D721Med (cell line): ENCODE measurements at regions not wholly inside any gene's neighbourhood (a gene's known extent, or its start where the extent isn't known, plus 50 kb on each side); places are given as distances from the start of the nearest gene placed in this dataset.

Experiments
- DNase-seq: peaks from one replicate; pipeline ENCODE4 v3.0.0; 2011; ENCODE audit warnings: low spot score; ENCODE audit not compliant: insufficient read length
- FAIRE-seq: peaks from 2 replicates; lab custom pipeline; 2011; peaks lifted over from hg19 to GRCh38; lab: Jason Lieb, UNC
- TF ChIP-seq, protein P1 (sequence below): IDR thresholded peaks from 2 replicates; pipeline ENCODE4 v1.5.1; 2012; ENCODE audit warnings: mild to moderate bottlenecking, control low read depth; ENCODE audit not compliant: insufficient read depth; ENCODE audit errors: missing control alignments

DNA sequence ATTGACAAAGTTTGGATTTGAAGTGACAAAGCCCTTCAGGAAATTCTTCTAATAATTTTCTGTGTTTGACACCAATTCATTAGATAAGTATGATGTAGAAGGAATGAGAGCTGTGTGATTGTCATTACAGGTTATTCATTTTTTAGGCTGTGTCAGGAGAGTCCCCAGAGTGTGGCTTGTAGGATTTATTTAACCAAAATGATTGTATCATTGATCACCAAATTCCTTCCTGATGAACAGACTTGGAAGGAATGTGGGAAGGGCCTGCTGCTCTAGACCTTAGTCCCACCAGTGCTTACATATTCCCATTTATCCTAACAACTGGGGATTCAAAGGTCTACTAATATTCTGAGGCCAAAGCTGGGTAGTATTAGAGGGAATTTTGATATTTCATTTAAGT lies 383.3 kb upstream of the KAZN start:
- FAIRE-seq (no peak), DNase-seq (no peak)
- TF ChIP-seq, protein P1, sequence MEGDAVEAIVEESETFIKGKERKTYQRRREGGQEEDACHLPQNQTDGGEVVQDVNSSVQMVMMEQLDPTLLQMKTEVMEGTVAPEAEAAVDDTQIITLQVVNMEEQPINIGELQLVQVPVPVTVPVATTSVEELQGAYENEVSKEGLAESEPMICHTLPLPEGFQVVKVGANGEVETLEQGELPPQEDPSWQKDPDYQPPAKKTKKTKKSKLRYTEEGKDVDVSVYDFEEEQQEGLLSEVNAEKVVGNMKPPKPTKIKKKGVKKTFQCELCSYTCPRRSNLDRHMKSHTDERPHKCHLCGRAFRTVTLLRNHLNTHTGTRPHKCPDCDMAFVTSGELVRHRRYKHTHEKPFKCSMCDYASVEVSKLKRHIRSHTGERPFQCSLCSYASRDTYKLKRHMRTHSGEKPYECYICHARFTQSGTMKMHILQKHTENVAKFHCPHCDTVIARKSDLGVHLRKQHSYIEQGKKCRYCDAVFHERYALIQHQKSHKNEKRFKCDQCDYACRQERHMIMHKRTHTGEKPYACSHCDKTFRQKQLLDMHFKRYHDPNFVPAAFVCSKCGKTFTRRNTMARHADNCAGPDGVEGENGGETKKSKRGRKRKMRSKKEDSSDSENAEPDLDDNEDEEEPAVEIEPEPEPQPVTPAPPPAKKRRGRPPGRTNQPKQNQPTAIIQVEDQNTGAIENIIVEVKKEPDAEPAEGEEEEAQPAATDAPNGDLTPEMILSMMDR = no peak

DNA sequence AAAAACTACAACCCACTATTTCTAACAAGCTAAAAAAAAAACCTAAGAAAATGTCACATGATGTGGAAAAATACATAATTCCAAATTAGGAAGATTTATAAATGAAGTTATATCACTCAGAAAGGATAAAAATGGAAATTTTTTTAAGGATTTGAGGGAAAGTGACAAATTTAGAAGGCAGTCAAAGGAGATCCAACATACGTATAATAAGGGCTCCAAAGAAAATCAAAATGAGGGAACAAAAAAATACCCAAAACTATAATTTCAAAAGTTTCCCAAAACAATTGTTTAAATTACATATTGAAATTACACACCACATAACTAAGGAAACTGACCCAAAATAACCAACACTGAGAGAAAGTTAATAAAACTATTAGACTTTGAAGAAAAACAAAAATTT lies 381.1 kb upstream of the KAZN start:
- FAIRE-seq (no peak), DNase-seq (no peak)

DNA sequence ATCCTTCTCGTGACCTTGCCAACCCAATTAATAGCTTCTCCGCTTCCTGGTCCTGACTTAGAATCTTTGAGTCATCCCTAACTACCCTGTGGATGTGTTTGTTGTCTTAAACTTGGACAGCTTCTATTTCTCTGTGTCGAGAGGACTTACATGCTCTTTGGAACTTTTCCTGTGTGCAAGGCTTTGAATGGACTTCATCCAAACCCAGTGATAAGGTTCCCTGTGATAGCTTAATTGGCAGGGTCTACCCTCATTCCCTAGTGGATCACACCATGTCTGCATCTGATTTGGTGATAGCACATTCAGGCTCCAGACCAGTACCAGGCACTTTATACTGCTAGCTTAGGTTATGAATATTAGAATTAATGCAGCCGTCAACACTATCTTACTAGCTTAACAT lies 378.2 kb upstream of the KAZN start:
- TF ChIP-seq, protein P1 = no peak
- FAIRE-seq = no peak

More for the DNA sequence above, 381.1 kb upstream of the KAZN start:
- TF ChIP-seq, protein P1 = no peak

DNA sequence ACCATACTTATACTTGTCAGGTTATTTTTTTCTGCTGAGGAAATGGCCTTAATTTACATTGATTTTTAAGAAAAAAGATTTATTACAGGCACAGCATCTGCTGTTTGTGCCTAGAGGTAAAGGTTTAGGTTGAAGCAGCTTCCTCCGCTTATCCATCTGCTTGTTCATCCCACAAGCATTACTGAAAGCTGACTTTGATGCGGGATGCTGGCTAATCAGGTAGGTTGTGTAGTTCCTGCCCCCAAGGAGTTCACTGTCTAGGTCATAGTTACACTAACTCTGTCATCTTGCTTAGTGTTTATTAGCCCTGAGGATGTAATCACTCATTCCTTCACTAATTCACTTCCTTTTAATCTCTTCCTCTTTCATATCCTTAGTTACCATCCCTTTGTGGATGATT lies 377.7 kb upstream of the KAZN start:
- FAIRE-seq (no peak), DNase-seq (no peak)
- TF ChIP-seq, protein P1 = no peak

More for the DNA sequence above, 378.2 kb upstream of the KAZN start:
- no peak for DNase-seq

DNA sequence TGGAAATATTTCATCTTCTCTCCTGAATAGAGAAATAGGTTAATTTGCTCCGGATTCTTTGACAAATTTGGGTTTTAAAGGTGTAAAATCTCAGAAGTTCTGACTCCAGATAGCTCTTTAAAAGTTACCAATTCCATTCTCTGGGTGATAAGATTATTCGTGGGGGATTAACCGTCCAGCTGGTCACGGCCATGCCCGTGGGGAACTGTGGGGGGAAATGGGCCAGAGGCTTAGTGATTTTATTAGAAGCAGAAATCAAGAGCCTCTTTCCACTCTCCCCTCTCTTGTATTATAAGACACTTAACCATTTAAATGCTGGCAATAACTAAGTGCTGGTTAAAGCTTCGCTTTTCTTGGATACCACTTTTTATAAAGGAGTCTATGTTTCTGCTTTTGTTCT lies 376.4 kb upstream of the KAZN start:
- TF ChIP-seq, protein P1 = no peak
- no peak for FAIRE-seq
- no peak for DNase-seq

DNA sequence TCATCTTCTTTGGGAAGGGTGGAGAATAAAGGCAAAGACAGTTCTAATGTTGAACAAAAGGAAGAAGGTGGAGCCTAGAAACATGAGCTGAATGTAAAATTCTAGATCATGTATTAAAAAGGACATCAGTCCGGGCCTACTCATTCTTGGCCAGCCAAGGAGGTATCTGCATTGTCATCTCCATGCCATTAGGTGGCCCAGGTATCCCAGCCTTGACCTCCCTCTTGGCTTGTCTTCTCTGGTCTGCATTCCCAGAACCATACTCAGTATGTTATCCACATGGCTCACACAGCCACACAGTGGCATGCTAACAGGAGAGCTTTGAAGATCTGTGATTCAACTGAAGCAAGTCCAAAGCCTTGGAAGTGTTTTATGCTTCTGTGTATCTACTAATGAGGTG lies 369.8 kb upstream of the KAZN start:
- TF ChIP-seq, protein P1 = no peak
- DNase-seq (no peak), FAIRE-seq (no peak)

DNA sequence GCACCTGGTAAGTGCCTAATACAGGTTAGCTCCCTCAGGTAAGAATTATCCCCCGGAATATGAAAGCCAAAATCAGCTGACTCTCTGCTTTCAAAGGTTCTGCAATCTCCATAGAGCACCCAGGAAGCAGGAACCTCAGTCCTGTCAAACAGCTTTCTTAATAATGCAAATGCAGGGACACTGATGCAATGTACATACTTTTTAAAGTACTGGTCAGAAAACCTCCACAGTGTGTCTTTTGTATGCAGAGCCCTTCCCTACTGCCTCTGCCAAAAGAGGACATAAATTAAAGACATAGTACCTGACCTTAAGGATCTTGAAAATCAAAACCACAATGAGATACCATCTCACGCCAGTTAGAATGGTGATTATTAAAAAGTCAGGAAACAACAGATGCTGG lies 365.0 kb upstream of the KAZN start:
- TF ChIP-seq, protein P1 = no peak
- FAIRE-seq (no peak), DNase-seq (no peak)
